PC-3 (cell line): ENCODE measurements at regions not wholly inside any gene's neighbourhood (a gene's known extent, or its start where the extent isn't known, plus 50 kb on each side); places are given as distances from the start of the nearest gene placed in this dataset.

ENCODE experiments used
- EZH2 ChIP-seq: fragments of 300-600 bp; sonication (generic); IDR thresholded peaks from one replicate; pipeline ENCODE4 v1.6.1; 2017; ENCODE audit warnings: antibody characterized with exemption, mild to moderate bottlenecking, low read length; ENCODE audit not compliant: unreplicated experiment
- EZH2phosphoT487 ChIP-seq: fragments of 300-600 bp; sonication (generic); IDR thresholded peaks from 2 replicates; pipeline ENCODE4 v1.6.1; 2018; ENCODE audit warnings: mild to moderate bottlenecking, antibody characterized with exemption, low read length, borderline replicate concordance
- TF ChIP-seq, protein P1 (sequence below): fragments of 300-600 bp; sonication (generic); conservative IDR thresholded peaks from 2 replicates; pipeline ENCODE4 v1.5.1; 2017; ENCODE audit warnings: antibody characterized with exemption, low read depth, mild to moderate bottlenecking, low read length

DNA sequence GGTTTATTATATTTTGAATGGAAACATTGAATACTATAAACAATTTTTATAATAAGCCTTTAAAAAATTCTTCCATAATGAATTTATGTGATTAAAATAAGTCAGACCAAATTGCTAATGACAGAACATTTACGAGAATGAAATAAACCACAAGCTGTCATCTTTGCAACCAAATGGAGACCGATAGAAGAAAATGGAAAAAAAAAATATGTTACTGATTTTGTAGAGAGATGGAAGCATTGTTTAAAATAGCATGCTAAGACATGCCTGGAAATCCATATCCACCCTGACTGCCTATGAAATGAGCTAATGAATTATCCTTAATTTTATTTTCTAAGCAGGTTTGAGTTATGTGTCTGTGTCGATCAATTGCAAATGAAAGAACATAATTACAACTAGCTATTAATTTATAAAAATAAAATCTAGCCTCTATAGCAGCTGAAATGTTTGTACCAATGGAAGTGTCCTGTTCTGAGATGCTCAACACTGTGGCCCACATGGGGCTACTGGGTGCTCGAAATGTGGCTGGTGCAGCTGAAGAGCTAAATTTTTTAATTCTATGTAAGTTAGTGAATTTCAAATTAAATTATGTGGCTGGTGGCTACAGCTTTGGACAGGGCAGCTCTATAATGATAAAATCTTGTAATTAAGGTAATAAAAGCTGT is 832.8 kb downstream of the RNF144A start:
- TF ChIP-seq, protein P1, sequence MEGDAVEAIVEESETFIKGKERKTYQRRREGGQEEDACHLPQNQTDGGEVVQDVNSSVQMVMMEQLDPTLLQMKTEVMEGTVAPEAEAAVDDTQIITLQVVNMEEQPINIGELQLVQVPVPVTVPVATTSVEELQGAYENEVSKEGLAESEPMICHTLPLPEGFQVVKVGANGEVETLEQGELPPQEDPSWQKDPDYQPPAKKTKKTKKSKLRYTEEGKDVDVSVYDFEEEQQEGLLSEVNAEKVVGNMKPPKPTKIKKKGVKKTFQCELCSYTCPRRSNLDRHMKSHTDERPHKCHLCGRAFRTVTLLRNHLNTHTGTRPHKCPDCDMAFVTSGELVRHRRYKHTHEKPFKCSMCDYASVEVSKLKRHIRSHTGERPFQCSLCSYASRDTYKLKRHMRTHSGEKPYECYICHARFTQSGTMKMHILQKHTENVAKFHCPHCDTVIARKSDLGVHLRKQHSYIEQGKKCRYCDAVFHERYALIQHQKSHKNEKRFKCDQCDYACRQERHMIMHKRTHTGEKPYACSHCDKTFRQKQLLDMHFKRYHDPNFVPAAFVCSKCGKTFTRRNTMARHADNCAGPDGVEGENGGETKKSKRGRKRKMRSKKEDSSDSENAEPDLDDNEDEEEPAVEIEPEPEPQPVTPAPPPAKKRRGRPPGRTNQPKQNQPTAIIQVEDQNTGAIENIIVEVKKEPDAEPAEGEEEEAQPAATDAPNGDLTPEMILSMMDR, result no peak
- no peak for TF ChIP-seq EZH2phosphoT487
- TF ChIP-seq EZH2, result no peak
